HK-2 (cell line): ENCODE measurements at regions not wholly inside any gene's neighbourhood (a gene's known extent, or its start where the extent isn't known, plus 50 kb on each side); places are given as distances from the start of the nearest gene placed in this dataset.
A peak's percentile ranks its signal among the peaks of the same experiment; 100 is the strongest.
"Not testable (repeated sequence)": the region's sequence is repeated elsewhere in the genome, so short reads cannot be mapped to it uniquely, and the experiment has no call there.

Experiments used
- DNase-seq: peaks from one replicate; pipeline ENCODE4 v3.0.0-alpha.2; 2018; ENCODE audit not compliant: unreplicated experiment

- peak; percentile 26 for DNase-seq
These were observed 118.7 kb downstream of the BRMS1L start for GRCh38 chr14:35944847-35945246.

- no peak for DNase-seq
These were observed 114.2 kb downstream of the BRMS1L start for GRCh38 chr14:35940291-35940690.

- DNase-seq: no peak
These were observed 112.6 kb downstream of the BRMS1L start for GRCh38 chr14:35938770-35939169.

GRCh38 chr14:35934499-35934898, 108.4 kb downstream of the BRMS1L start:
- DNase-seq: no peak

- no peak for DNase-seq
These were observed 106.6 kb downstream of the BRMS1L start for GRCh38 chr14:35932659-35933159.

GRCh38 chr14:35932136-35932535, 106.0 kb downstream of the BRMS1L start:
- no peak for DNase-seq

- no peak for DNase-seq
These were observed 105.2 kb downstream of the BRMS1L start for GRCh38 chr14:35931346-35931745.

GRCh38 chr14:35929186-35929585, 103.0 kb downstream of the BRMS1L start:
- DNase-seq: no peak

- no peak for DNase-seq
These were observed 101.6 kb downstream of the BRMS1L start for GRCh38 chr14:35927727-35928126.

GRCh38 chr14:35925319-35925718, 99.2 kb downstream of the BRMS1L start:
- no peak for DNase-seq

- not testable (repeated sequence) for DNase-seq
These were observed 96.5 kb downstream of the BRMS1L start for GRCh38 chr14:35922590-35922989.

- no peak for DNase-seq
These were observed 95.6 kb downstream of the BRMS1L start for GRCh38 chr14:35921745-35922144.
